Spinal cord (tissue), 9 donors: ENCODE measurements at regions not wholly inside any gene's neighbourhood (a gene's known extent, or its start where the extent isn't known, plus 50 kb on each side); places are given as distances from the start of the nearest gene placed in this dataset.

Experiments
- DNase-seq, 6 donors: peaks; one replicate each; pipeline versions ENCODE4 v3.0.0 to v3.0.0-alpha.2; 2013 to 2015; ENCODE audit warnings: low spot score in 6 of 6, low read depth in 4 of 6
- H3K27ac ChIP-seq: one replicate; pipeline ENCODE4 v1.5.1; 2013; ENCODE audit warnings: low read depth, low read length, control low read depth
- H3K27me3 ChIP-seq: one replicate; pipeline ENCODE4 v1.6.1; 2013; ENCODE audit warnings: low read length; ENCODE audit not compliant: control insufficient read depth, insufficient read depth
- H3K36me3 ChIP-seq: one replicate; pipeline ENCODE4 v1.6.1; 2013; ENCODE audit warnings: low read length; ENCODE audit not compliant: control insufficient read depth, insufficient read depth
- H3K4me1 ChIP-seq: one replicate; pipeline ENCODE4 v1.6.1; 2013; ENCODE audit warnings: low read length; ENCODE audit not compliant: control insufficient read depth, insufficient read depth
- H3K4me3 ChIP-seq: one replicate; pipeline ENCODE4 v1.5.1; 2013; ENCODE audit warnings: low read depth, low read length, control low read depth
- H3K9me3 ChIP-seq: one replicate; pipeline ENCODE4 v1.6.1; 2013; ENCODE audit warnings: low read length; ENCODE audit not compliant: control insufficient read depth, insufficient read depth
- WGBS: methylation state at CpG from one replicate; pipeline ENCODE4 v1.1.5; 2013; ENCODE audit warnings: missing lambda C conversion rate; ENCODE audit not compliant: insufficient coverage; 5-methylcytosine and 5-hydroxymethylcytosine counted together
- donor health status: healthy.

- no peak for DNase-seq
- Histone ChIP-seq H3K4me3 (no peak overlapping the region), H3K9me3 (no peaks in the 10 kb centered on the region), H3K27ac (no peak overlapping the region), H3K4me1 (no peaks in the 10 kb centered on the region), H3K27me3 (no peaks in the 10 kb centered on the region), H3K36me3 (no peaks in the 10 kb centered on the region)
- WGBS: no CpG with 5 or more reads among the region's 2 CpGs
Observed at GRCh38 chr18:2123077-2123476, 448.2 kb downstream of the METTL4 start.

DNA sequence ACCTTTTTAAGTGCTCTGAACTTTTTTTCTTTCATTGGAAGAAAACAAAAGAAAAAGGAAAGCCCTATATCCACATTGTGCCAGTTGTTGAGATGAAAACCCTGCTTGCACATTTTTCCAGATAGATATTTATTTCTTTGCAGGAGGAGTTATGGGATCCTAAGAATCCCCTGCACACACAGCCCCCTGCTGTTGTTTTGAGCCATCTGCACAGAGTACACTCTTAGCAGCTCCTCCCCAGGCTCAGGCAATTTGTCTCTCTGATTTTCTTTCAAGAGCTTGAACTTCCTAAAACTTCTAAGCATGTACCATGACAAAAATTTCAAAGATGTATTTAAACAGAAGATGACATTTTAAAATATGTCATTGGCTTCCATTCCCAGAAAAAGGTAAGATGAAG, 436.9 kb downstream of the METTL4 start:
- H3K4me1 ChIP-seq: no peaks in the 10 kb centered on the region
- no peak overlapping the region for H3K4me3 ChIP-seq
- no peaks in the 10 kb centered on the region for H3K9me3 ChIP-seq
- no peaks in the 10 kb centered on the region for H3K36me3 ChIP-seq
- no peak overlapping the region for H3K27ac ChIP-seq
- no peak for DNase-seq
- H3K27me3 ChIP-seq: no peaks in the 10 kb centered on the region

DNA sequence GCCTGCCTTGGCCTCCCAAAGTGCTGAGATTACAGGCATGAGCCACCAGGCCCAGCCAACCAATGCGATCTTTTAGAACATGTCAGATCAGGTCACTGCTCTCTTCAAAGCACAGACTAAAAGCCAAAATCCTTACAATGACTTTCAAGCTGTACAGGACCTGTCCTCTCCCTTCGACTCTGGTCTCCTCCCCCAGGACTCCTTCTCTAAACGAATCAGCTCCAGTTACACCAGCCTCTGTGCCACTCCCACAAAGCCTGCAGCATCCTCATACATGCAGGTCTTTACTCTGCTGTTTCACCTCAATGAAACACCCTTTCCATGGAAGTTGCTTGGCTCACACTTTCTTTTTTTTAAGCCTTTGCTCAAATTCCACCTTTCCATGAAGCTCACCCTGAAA, 436.0 kb downstream of the METTL4 start:
- Histone ChIP-seq H3K4me1 (no peaks in the 10 kb centered on the region), H3K4me3 (no peak overlapping the region), H3K36me3 (no peaks in the 10 kb centered on the region), H3K9me3 (no peaks in the 10 kb centered on the region), H3K27ac (no peak overlapping the region), H3K27me3 (no peaks in the 10 kb centered on the region)
- DNase-seq: no peak
- WGBS: 61% methylated on average over 3 of the region's 3 CpGs

DNA sequence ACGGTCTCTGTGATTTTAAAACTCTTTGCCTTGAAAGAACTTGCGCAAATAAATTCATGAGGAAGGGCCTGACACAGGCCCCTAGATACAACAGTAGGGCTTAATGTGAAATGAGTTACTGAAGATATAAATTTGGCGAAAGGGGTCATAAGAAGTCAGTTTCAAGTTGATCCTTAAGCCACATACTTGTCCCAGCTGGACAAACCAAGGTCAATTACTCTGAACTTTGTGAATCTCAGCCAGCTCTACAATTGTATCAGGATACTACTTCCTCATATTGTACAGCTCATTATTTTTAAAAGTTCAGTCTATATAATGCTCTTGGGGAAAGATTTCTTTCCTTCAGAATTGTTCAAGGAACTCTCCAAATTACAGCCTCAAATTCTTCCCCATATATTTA, 432.8 kb downstream of the METTL4 start:
- no peaks in the 10 kb centered on the region for H3K36me3 ChIP-seq
- DNase-seq: no peak
- 100% methylated on average over 2 of the region's 3 CpGs for WGBS
- H3K9me3 ChIP-seq: no peaks in the 10 kb centered on the region
- H3K27me3 ChIP-seq: no peaks in the 10 kb centered on the region
- no peak overlapping the region for H3K4me3 ChIP-seq
- no peak overlapping the region for H3K27ac ChIP-seq
- H3K4me1 ChIP-seq: no peaks in the 10 kb centered on the region

DNA sequence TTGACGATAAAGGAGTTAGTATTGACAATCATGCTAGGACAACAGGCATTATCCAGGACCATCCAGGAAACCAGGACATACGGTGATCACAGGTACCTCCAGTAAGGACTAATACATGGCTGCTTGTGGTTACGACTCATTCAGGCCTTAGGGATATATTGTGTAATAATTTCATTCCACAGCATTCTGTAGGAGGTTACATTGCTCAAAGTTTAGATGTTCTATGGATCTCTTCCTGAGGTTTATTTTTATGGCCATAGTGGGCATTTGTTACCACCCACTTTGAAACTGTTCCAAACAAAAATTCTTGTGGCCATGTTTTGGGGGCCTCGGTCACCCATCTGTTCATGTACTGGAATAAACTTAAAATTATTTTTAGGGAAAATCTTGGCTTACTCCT, 431.6 kb downstream of the METTL4 start:
- 92% methylated on average over 2 of the region's 4 CpGs for WGBS
- DNase-seq: no peak
- no peak overlapping the region for H3K27ac ChIP-seq

GRCh38 chr18:2143636-2144035, 427.7 kb downstream of the METTL4 start:
- DNase-seq: no peak
- H3K9me3 ChIP-seq: no peaks in the 10 kb centered on the region
- no peaks in the 10 kb centered on the region for H3K4me1 ChIP-seq
- no peaks in the 10 kb centered on the region for H3K27me3 ChIP-seq
- H3K36me3 ChIP-seq: no peaks in the 10 kb centered on the region
- no peak overlapping the region for H3K27ac ChIP-seq
- WGBS: 63% methylated on average over 1 of the region's 1 CpG
- H3K4me3 ChIP-seq: no peak overlapping the region

More for the DNA sequence above, 431.6 kb downstream of the METTL4 start:
- Histone ChIP-seq H3K9me3 (no peaks in the 10 kb centered on the region), H3K4me1 (no peaks in the 10 kb centered on the region), H3K4me3 (no peak overlapping the region), H3K27me3 (no peaks in the 10 kb centered on the region), H3K36me3 (no peaks in the 10 kb centered on the region)

- Histone ChIP-seq H3K4me3 (no peak overlapping the region), H3K4me1 (no peaks in the 10 kb centered on the region), H3K27ac (no peak overlapping the region), H3K27me3 (no peaks in the 10 kb centered on the region), H3K36me3 (no peaks in the 10 kb centered on the region), H3K9me3 (no peaks in the 10 kb centered on the region)
- WGBS: no CpG with 5 or more reads among the region's 3 CpGs
- no peak for DNase-seq
Observed at GRCh38 chr18:2144811-2145210, 426.5 kb downstream of the METTL4 start.

GRCh38 chr18:2146092-2146491, 425.2 kb downstream of the METTL4 start:
- no peak overlapping the region for H3K27ac ChIP-seq
- no peaks in the 10 kb centered on the region for H3K9me3 ChIP-seq
- H3K27me3 ChIP-seq: no peaks in the 10 kb centered on the region
- no peaks in the 10 kb centered on the region for H3K4me1 ChIP-seq
- H3K4me3 ChIP-seq: no peak overlapping the region
- H3K36me3 ChIP-seq: no peaks in the 10 kb centered on the region
- DNase-seq: no peak
- 50% methylated on average over 1 of the region's 2 CpGs for WGBS

- no peak overlapping the region for H3K4me3 ChIP-seq
- H3K9me3 ChIP-seq: no peaks in the 10 kb centered on the region
- H3K4me1 ChIP-seq: no peaks in the 10 kb centered on the region
- H3K36me3 ChIP-seq: no peaks in the 10 kb centered on the region
- no peak for DNase-seq
- H3K27me3 ChIP-seq: no peaks in the 10 kb centered on the region
- H3K27ac ChIP-seq: no peak overlapping the region
- WGBS: no CpG with 5 or more reads among the region's 2 CpGs
Observed at GRCh38 chr18:2146754-2147153, 424.6 kb downstream of the METTL4 start.

GRCh38 chr18:2147476-2148230, 423.7 kb downstream of the METTL4 start:
- Histone ChIP-seq H3K9me3 (no peaks in the 10 kb centered on the region), H3K36me3 (no peaks in the 10 kb centered on the region), H3K27me3 (no peaks in the 10 kb centered on the region), H3K27ac (no peak overlapping the region), H3K4me1 (no peaks in the 10 kb centered on the region), H3K4me3 (no peak overlapping the region)
- 67% methylated on average over 1 of the region's 8 CpGs for WGBS
- DNase-seq: peak; percentile 26 to 83 (median 40)
